Transverse colon (tissue), 4 donors: ENCODE measurements at regions not wholly inside any gene's neighbourhood (a gene's known extent, or its start where the extent isn't known, plus 50 kb on each side); places are given as distances from the start of the nearest gene placed in this dataset.

ENCODE experiments used
- DNase-seq: peaks from one replicate; pipeline ENCODE4 v3.0.0-alpha.2; 2019
- H3K27ac ChIP-seq, 4 donors: fragments of 200-600 bp; sonication (generic); 2 replicates each; pipeline ENCODE4 v1.5.1; 2016 to 2018; ENCODE audit warnings: inconsistent platforms in 4 of 4
- H3K27me3 ChIP-seq: fragments of 200-600 bp; sonication (generic); 2 replicates; pipeline ENCODE4 v1.5.1; 2017; ENCODE audit warnings: inconsistent platforms
- H3K36me3 ChIP-seq, 4 donors: fragments of 200-600 bp; sonication (generic); 2 replicates each; pipeline ENCODE4 v1.5.1; 2017 to 2019; ENCODE audit warnings: inconsistent platforms in 4 of 4
- H3K4me1 ChIP-seq, 4 donors: fragments of 200-600 bp; sonication (generic); 2 replicates each; pipeline ENCODE4 v1.5.1; 2017 to 2020; ENCODE audit warnings: inconsistent platforms in 4 of 4
- H3K4me3 ChIP-seq, 4 donors: fragments of 200-600 bp; sonication (generic); 1 replicate in 1 of 4; 2 replicates in 3 of 4; pipeline versions ENCODE4 v1.5.1 to v1.6.1; 2017 to 2019; ENCODE audit warnings: inconsistent platforms in 4 of 4
- H3K9me3 ChIP-seq, 2 donors: fragments of 200-600 bp; sonication (generic); 2 replicates each; pipeline ENCODE4 v1.5.1; 2017 to 2019; ENCODE audit warnings: inconsistent platforms in 2 of 2
- EP300 ChIP-seq: sonication (generic); formaldehyde crosslinking; IDR thresholded peaks from one replicate; pipeline ENCODE4 v1.6.1; 2017; ENCODE audit warnings: antibody characterized with exemption, low read depth
- POLR2A ChIP-seq: fragments of 450-650 bp; IDR thresholded peaks from one replicate; pipeline ENCODE4 v1.6.1; 2016; ENCODE audit warnings: antibody characterized with exemption, mild to moderate bottlenecking, moderate library complexity
- POLR2AphosphoS5 ChIP-seq, 3 donors: sonication (generic); formaldehyde crosslinking; IDR thresholded peaks; one replicate each; pipeline ENCODE4 v1.6.1; 2016; ENCODE audit warnings: antibody characterized with exemption in 3 of 3
- WGBS, 2 donors: methylation state at CpG; one replicate each; pipeline ENCODE4 v1.1.5; 2018; ENCODE audit warnings: low coverage in 1 of 2; 5-methylcytosine and 5-hydroxymethylcytosine counted together
- in situ Hi-C, 4 donors: fragments of 200-750 bp; cut with MboI; loops; one replicate each; pipeline versions ENCODE4 v1.15.0 to v1.15.1; 2017; ENCODE audit warnings: low sequenced_read_pairs in 3 of 4, low pct_ligation_motif_present in 1 of 4, low pct_unique_long_range_greater_than_20kb in 1 of 4
- intact Hi-C: fragments of 100-400 bp; cut with DNase I; formaldehyde crosslinking; loops from one replicate; pipeline ENCODE4 v1.15.1; 2023; ENCODE audit warnings: low total_unique reads
- TF ChIP-seq, protein P1 (sequence below), 5 experiments: fragments of 200-600 bp in 3 of 5; fragments of 450-650 bp in 2 of 5; sonication (generic) in 3 of 5; IDR thresholded peaks; 1 replicate in 2 of 5; 2 replicates in 3 of 5; pipeline ENCODE4 v1.5.1; 2016 to 2017; ENCODE audit warnings: antibody characterized with exemption in 5 of 5, inconsistent platforms in 3 of 5, mild to moderate bottlenecking in 2 of 5, moderate library complexity in 1 of 5

DNA sequence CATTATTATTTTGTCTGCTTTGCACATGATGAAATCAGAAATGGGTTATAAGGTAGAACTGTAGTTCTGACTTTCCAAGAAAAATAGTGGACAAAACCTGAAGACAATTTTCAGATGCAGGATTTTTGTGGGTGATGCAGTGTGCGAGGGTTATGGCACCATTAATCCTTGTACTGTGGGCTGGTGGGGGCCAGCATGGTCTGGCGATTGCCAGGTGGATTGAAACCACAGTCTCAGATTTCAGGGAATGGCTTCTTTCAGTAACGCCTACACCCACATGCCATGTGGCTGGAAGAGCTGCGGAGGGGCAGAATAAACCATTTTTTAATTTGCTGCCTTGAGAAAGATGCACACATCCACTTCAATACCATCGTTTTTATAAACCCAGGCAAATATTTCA is 150.5 kb downstream of the ARSF start:
- no peaks in the 10 kb centered on the region for H3K4me1 ChIP-seq
- no peaks in the 10 kb centered on the region for H3K9me3 ChIP-seq
- no peak for DNase-seq
- H3K27ac ChIP-seq: no peak overlapping the region
- H3K4me3 ChIP-seq: no peak overlapping the region
- H3K27me3 ChIP-seq: no peaks in the 10 kb centered on the region
- WGBS, 2 donors: 57% methylated on average over 5 of the region's 5 CpGs; no CpG with 5 or more reads in 1 of the 2 donors
- in situ Hi-C loops (no loop called here), intact Hi-C loops (no loop called here)
- TF ChIP-seq POLR2A (no peak), EP300 (no peak), POLR2AphosphoS5 (IDR thresholded peaks at IDR 0.05) (no peak)
- TF ChIP-seq, protein P1, sequence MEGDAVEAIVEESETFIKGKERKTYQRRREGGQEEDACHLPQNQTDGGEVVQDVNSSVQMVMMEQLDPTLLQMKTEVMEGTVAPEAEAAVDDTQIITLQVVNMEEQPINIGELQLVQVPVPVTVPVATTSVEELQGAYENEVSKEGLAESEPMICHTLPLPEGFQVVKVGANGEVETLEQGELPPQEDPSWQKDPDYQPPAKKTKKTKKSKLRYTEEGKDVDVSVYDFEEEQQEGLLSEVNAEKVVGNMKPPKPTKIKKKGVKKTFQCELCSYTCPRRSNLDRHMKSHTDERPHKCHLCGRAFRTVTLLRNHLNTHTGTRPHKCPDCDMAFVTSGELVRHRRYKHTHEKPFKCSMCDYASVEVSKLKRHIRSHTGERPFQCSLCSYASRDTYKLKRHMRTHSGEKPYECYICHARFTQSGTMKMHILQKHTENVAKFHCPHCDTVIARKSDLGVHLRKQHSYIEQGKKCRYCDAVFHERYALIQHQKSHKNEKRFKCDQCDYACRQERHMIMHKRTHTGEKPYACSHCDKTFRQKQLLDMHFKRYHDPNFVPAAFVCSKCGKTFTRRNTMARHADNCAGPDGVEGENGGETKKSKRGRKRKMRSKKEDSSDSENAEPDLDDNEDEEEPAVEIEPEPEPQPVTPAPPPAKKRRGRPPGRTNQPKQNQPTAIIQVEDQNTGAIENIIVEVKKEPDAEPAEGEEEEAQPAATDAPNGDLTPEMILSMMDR (IDR thresholded peaks at IDR 0.05): no peak
- H3K36me3 ChIP-seq: no peaks in the 10 kb centered on the region

DNA sequence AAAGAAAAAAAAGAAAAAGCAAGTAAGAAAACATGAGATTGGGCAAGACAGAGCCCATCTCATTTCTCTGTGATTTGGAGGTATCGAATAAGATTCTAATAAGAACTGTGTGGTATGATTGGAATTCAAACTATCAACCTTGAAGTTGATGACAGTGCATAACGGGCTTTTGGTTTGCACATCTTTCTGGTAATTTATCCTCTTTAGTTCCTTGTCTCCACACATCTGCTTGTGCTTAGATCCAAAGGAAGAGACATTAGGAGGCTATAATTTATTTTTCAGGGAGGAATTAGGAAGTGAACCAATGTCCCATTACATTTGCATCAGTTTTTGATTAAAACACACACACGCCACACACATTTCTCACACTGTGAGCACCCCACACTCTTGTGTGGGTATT is 149.9 kb downstream of the ARSF start:
- Histone ChIP-seq H3K9me3 (no peaks in the 10 kb centered on the region), H3K27ac (no peak overlapping the region), H3K27me3 (no peaks in the 10 kb centered on the region), H3K4me1 (no peaks in the 10 kb centered on the region), H3K36me3 (no peaks in the 10 kb centered on the region), H3K4me3 (no peak overlapping the region)
- DNase-seq: no peak
- in situ Hi-C loops (no loop called here), intact Hi-C loops (no loop called here)
- 67 to 73% methylated on average over 2 to 3 of the region's 3 CpGs for WGBS, 2 donors
- TF ChIP-seq EP300 (no peak), POLR2AphosphoS5 (IDR thresholded peaks at IDR 0.05) (no peak), POLR2A (no peak)
- TF ChIP-seq, protein P1 (IDR thresholded peaks at IDR 0.05): no peak

DNA sequence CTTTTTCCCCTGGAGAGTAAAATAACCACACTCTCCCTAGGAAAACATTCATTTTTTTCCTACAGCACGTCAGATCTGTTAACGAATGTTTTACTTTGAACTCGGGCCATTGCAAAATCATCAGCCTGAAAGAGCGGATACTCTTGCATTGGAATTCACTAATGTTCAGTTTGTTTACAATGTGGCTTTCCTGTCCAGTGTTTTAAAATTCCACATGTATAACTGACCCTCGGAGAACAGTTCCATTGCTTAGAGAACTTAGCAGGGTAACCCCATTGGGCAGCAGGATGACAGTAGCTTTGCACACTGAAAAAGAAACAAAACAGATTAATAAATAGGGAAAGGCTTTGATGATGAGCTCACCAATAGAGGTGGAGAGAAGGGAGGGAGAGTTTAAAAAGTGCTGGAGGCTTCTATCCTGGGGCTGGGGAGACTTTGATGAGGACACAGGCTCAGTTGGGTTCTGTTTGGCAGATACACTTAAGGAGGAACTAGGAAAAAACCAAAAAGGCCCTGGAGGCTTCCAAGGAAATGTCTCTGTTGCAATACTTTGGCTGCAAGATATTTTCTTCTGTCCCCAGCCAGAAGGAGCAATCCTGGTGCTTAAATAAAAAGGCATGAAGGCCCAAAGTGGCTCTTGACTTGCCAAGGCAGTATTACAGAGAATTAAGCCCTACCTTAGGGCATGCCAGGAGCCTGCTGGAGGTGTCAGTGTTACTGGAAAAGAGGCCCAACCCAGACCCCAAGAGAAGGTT is 143.1 kb downstream of the ARSF start:
- intact Hi-C loops (no loop called here), in situ Hi-C loops (no loop called here)
- no peak for TF ChIP-seq EP300
- TF ChIP-seq POLR2A: no peak
- TF ChIP-seq POLR2AphosphoS5 (IDR thresholded peaks at IDR 0.05): no peak
- TF ChIP-seq, protein P1 (IDR thresholded peaks at IDR 0.05): no peak
- H3K36me3 ChIP-seq: no peaks in the 10 kb centered on the region
- H3K27me3 ChIP-seq: no peaks in the 10 kb centered on the region
- no peak overlapping the region for H3K4me3 ChIP-seq
- no peaks in the 10 kb centered on the region for H3K4me1 ChIP-seq
- H3K9me3 ChIP-seq: no peaks in the 10 kb centered on the region
- peak overlapping the region in 3 of 4 donors; percentile 25 to 48 (median 31) for H3K27ac ChIP-seq
- WGBS, 2 donors: 64% methylated on average over 5 of the region's 5 CpGs; no CpG with 5 or more reads in 1 of the 2 donors
- DNase-seq: no peak

DNA sequence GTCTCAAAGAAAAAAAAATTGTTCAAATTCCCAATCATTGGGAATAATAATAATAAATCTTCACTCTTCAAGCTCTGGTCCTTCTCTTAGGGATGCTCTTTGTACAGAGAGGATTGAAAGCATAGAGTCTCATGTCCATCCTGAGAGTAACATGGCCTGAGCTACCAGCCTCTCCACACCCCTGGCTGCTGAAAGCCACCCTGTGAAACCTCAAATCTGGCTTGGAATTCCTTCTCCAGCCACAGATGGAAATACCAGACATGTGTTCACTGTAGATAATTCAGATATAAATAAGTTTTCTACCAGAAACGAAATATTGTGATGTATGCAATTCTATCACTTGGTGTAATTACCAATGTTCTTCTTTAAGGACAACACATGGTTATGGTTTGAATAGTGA is 140.6 kb downstream of the ARSF start:
- intact Hi-C loops: no loop called here
- H3K9me3 ChIP-seq: no peaks in the 10 kb centered on the region
- no peak overlapping the region for H3K4me3 ChIP-seq
- 65% methylated on average over 1 of the region's 1 CpG; no CpG with 5 or more reads in 1 of the 2 donors for WGBS, 2 donors
- no peaks in the 10 kb centered on the region for H3K4me1 ChIP-seq
- H3K27ac ChIP-seq: no peak overlapping the region
- no peaks in the 10 kb centered on the region for H3K36me3 ChIP-seq
- in situ Hi-C loops: no loop called here
- no peak for TF ChIP-seq POLR2A
- TF ChIP-seq, protein P1 (IDR thresholded peaks at IDR 0.05): no peak
- TF ChIP-seq POLR2AphosphoS5 (IDR thresholded peaks at IDR 0.05): no peak
- no peak for TF ChIP-seq EP300
- H3K27me3 ChIP-seq: no peaks in the 10 kb centered on the region
- no peak for DNase-seq
